Right renal cortex interstitium (tissue), 3 donors: ENCODE measurements at regions not wholly inside any gene's neighbourhood (a gene's known extent, or its start where the extent isn't known, plus 50 kb on each side); places are given as distances from the start of the nearest gene placed in this dataset.
"Not testable (repeated sequence)": the region's sequence is repeated elsewhere in the genome, so short reads cannot be mapped to it uniquely, and the experiment has no call there.

Experiments used
- DNase-seq, 3 donors: peaks; one replicate each; pipeline ENCODE4 v3.0.0-alpha.2; 2013; ENCODE audit warnings: low read depth in 3 of 3, low spot score in 2 of 3

GRCh38 chr2:223283329-223283728, 231.3 kb downstream of the KCNE4 start:
- no peak for DNase-seq

- no peak for DNase-seq
Observed at GRCh38 chr2:223283771-223284170, 231.8 kb downstream of the KCNE4 start.

GRCh38 chr2:223285370-223286265, 233.6 kb downstream of the KCNE4 start:
- DNase-seq = no peak

GRCh38 chr2:223294756-223295155, 242.8 kb downstream of the KCNE4 start:
- no peak for DNase-seq

- DNase-seq = no peak
Observed at GRCh38 chr2:223297788-223298187, 245.8 kb downstream of the KCNE4 start.

- DNase-seq = not testable (repeated sequence)
Observed at GRCh38 chr2:223298329-223298728, 246.3 kb downstream of the KCNE4 start.

GRCh38 chr2:223300326-223300725, 248.3 kb downstream of the KCNE4 start:
- no peak for DNase-seq

- no peak for DNase-seq
Observed at GRCh38 chr2:223306371-223306770, 254.4 kb downstream of the KCNE4 start.

GRCh38 chr2:223311889-223312680, 260.1 kb downstream of the KCNE4 start:
- DNase-seq = no peak

- no peak for DNase-seq
Observed at GRCh38 chr2:223313101-223313500, 261.1 kb downstream of the KCNE4 start.

GRCh38 chr2:223314811-223315210, 262.8 kb downstream of the KCNE4 start:
- no peak for DNase-seq

- DNase-seq = no peak
Observed at GRCh38 chr2:223315813-223316212, 263.8 kb downstream of the KCNE4 start.

GRCh38 chr2:223316342-223316741, 264.4 kb downstream of the KCNE4 start:
- no peak for DNase-seq

GRCh38 chr2:223319601-223320000, 267.6 kb downstream of the KCNE4 start:
- DNase-seq = no peak

GRCh38 chr2:223324402-223324801, 272.4 kb downstream of the KCNE4 start:
- no peak for DNase-seq

- no peak for DNase-seq
Observed at GRCh38 chr2:223328578-223328977, 273.6 kb downstream of the SCG2 start.

- DNase-seq = not testable (repeated sequence)
Observed at GRCh38 chr2:223330747-223331146, 271.4 kb downstream of the SCG2 start.

- no peak for DNase-seq
Observed at GRCh38 chr2:223338016-223338415, 264.1 kb downstream of the SCG2 start.

- DNase-seq = no peak
Observed at GRCh38 chr2:223357076-223357475, 245.1 kb downstream of the SCG2 start.

GRCh38 chr2:223363085-223363484, 239.1 kb downstream of the SCG2 start:
- no peak for DNase-seq

GRCh38 chr2:223365158-223365679, 236.9 kb downstream of the SCG2 start:
- DNase-seq = no peak

- DNase-seq = no peak
Observed at GRCh38 chr2:223366566-223366965, 235.6 kb downstream of the SCG2 start.
